ENCODE measurements at regions not wholly inside any gene's neighbourhood (a gene's known extent, or its start where the extent isn't known, plus 50 kb on each side); places are given as distances from the start of the nearest gene placed in this dataset.

DNA sequence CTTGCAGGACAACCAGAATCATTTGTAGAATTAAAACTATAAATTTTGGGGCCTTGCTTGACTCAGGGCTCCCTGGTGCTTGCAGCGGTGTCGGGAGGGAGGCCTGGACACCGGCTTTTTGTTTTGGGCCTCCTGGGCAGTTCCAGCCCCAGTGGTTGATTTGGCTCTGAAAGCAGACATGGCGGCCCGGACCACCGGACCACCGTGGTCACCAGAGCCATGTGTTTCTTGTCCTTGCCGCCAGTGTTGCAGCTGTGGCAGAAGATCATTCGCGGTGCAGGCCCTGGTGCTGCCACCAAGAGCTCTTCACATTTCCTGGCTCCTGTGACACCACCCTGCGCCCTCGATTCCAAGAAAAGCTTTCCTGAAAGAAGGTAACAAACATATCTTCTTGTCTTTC lies 484.8 kb downstream of the BRINP3 start:
- TF ChIP-seq CTCF (IDR thresholded peaks at IDR 0.05; ENCODE audit: low read depth, low read length, missing input control): no peak
- TF ChIP-seq REST (IDR thresholded peaks at IDR 0.05): no peak
- TF ChIP-seq GABPA (IDR thresholded peaks at IDR 0.05 in 1 of 2, conservative IDR thresholded peaks at IDR 0.05 in 1 of 2): no peak

Data from liver (tissue), 3 donors.